Uterus (tissue), 2 donors: ENCODE measurements at regions not wholly inside any gene's neighbourhood (a gene's known extent, or its start where the extent isn't known, plus 50 kb on each side); places are given as distances from the start of the nearest gene placed in this dataset.

Experiments
- CTCF ChIP-seq, 4 experiments: fragments of 200-600 bp in 2 of 4; fragments of 450-650 bp in 2 of 4; sonication (generic) in 2 of 4; IDR thresholded peaks; one replicate each; pipeline ENCODE4 v1.5.1; 2016 to 2019; ENCODE audit warnings: antibody characterized with exemption in 4 of 4, mild to moderate bottlenecking in 2 of 4, moderate library complexity in 1 of 4
- POLR2A ChIP-seq, 2 donors: fragments of 450-650 bp; IDR thresholded peaks; one replicate each; pipeline ENCODE4 v1.6.1; 2016; ENCODE audit warnings: antibody characterized with exemption in 2 of 2, mild to moderate bottlenecking in 1 of 2, moderate library complexity in 1 of 2

DNA sequence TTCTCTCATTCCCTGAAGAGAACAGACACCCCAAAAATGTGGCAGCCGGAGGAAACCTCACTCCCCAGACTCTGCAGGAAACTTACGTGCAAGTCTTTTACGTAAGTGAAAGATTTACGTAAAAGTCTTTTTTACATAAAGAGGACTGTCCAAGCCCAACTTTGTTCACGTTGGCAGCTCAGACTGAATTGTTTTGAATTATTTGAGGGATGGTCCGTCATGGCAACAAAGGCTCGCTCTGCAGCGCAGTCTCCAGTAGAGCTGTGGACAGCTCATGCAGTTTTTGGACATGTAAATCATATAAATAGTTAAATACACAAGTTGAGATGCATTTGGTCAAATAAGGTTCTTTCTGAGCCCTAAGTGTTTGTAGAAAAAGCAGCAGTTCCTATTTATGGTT is 394.8 kb downstream of the QKI start:
- no peak for TF ChIP-seq CTCF (IDR thresholded peaks at IDR 0.05)
- TF ChIP-seq POLR2A (IDR thresholded peaks at IDR 0.05) = no peak
